Esophagus mucosa (tissue), 1 donor: ENCODE measurements at regions not wholly inside any gene's neighbourhood (a gene's known extent, or its start where the extent isn't known, plus 50 kb on each side); places are given as distances from the start of the nearest gene placed in this dataset.

Experiments used
- ATAC-seq: fragments of 200-7000 bp; cut with Tn5 transposase; one replicate; pipeline ENCODE4 v1.9.1; 2020
- donor health status: DM: yes; HTN: yes; CAD: no.

GRCh38 chr6:126091466-126091865 is 105.1 kb downstream of the TRMT11 start:
- ATAC-seq: no peak

- no peak for ATAC-seq
Observed at GRCh38 chr6:126093108-126093507, 106.8 kb downstream of the TRMT11 start.

GRCh38 chr6:126094411-126094810 is 108.1 kb downstream of the TRMT11 start:
- ATAC-seq: no peak

GRCh38 chr6:126100386-126100785 is 114.0 kb downstream of the TRMT11 start:
- ATAC-seq: no peak

GRCh38 chr6:126102358-126102757 is 116.0 kb downstream of the TRMT11 start:
- ATAC-seq: no peak

- ATAC-seq: peak; percentile 65
Observed at GRCh38 chr6:126103993-126104392, 117.7 kb downstream of the TRMT11 start.

GRCh38 chr6:126107475-126108166 is 121.3 kb downstream of the TRMT11 start:
- ATAC-seq: no peak

GRCh38 chr6:126110512-126111270 is 124.4 kb downstream of the TRMT11 start:
- no peak for ATAC-seq

- no peak for ATAC-seq
Observed at GRCh38 chr6:126111327-126111726, 125.0 kb downstream of the TRMT11 start.

- peak; percentile 49 for ATAC-seq
Observed at GRCh38 chr6:126112171-126112632, 125.9 kb downstream of the TRMT11 start.

GRCh38 chr6:126113261-126113660 is 126.9 kb downstream of the TRMT11 start:
- no peak for ATAC-seq

- no peak for ATAC-seq
Observed at GRCh38 chr6:126117251-126117650, 130.9 kb downstream of the TRMT11 start.

GRCh38 chr6:126118058-126118755 is 131.9 kb downstream of the TRMT11 start:
- ATAC-seq: no peak

- no peak for ATAC-seq
Observed at GRCh38 chr6:126118936-126119335, 132.6 kb downstream of the TRMT11 start.

GRCh38 chr6:126123226-126123625 is 136.9 kb downstream of the TRMT11 start:
- ATAC-seq: no peak

GRCh38 chr6:126127659-126128058 is 141.3 kb downstream of the TRMT11 start:
- no peak for ATAC-seq

GRCh38 chr6:126131246-126131645 is 144.9 kb downstream of the TRMT11 start:
- ATAC-seq: no peak

GRCh38 chr6:126133984-126134383 is 147.6 kb downstream of the TRMT11 start:
- ATAC-seq: no peak

GRCh38 chr6:126134491-126134890 is 148.2 kb downstream of the TRMT11 start:
- no peak for ATAC-seq

GRCh38 chr6:126140015-126140414 is 153.7 kb downstream of the TRMT11 start:
- ATAC-seq: no peak

- ATAC-seq: no peak
Observed at GRCh38 chr6:126143761-126144251, 157.5 kb downstream of the TRMT11 start.

GRCh38 chr6:126145351-126145750 is 159.0 kb downstream of the TRMT11 start:
- no peak for ATAC-seq

GRCh38 chr6:126147291-126147815 is 161.0 kb downstream of the TRMT11 start:
- no peak for ATAC-seq
